GM13976 (cell line): ENCODE measurements at regions not wholly inside any gene's neighbourhood (a gene's known extent, or its start where the extent isn't known, plus 50 kb on each side); places are given as distances from the start of the nearest gene placed in this dataset.

Source experiments
- DNase-seq: peaks from one replicate; pipeline ENCODE4 v3.0.0; 2012; ENCODE audit warnings: low spot score
- in situ Hi-C: fragments of 300-500 bp; cut with MboI; formaldehyde crosslinking; loops from one replicate; pipeline ENCODE4 v1.12.0; 2022; ENCODE audit warnings: low sequenced_read_pairs, mixed read lengths, inconsistent platforms; ENCODE audit not compliant: unreplicated experiment
- TF ChIP-seq, protein P1 (sequence below): IDR thresholded peaks from 2 replicates; pipeline ENCODE4 v1.5.1; 2012; ENCODE audit warnings: borderline replicate concordance, mild to moderate bottlenecking; ENCODE audit not compliant: insufficient read depth; ENCODE audit errors: extremely low read depth, missing control alignments, control extremely low read depth

- DNase-seq = no peak
- in situ Hi-C loops = no loop called here
- TF ChIP-seq, protein P1, sequence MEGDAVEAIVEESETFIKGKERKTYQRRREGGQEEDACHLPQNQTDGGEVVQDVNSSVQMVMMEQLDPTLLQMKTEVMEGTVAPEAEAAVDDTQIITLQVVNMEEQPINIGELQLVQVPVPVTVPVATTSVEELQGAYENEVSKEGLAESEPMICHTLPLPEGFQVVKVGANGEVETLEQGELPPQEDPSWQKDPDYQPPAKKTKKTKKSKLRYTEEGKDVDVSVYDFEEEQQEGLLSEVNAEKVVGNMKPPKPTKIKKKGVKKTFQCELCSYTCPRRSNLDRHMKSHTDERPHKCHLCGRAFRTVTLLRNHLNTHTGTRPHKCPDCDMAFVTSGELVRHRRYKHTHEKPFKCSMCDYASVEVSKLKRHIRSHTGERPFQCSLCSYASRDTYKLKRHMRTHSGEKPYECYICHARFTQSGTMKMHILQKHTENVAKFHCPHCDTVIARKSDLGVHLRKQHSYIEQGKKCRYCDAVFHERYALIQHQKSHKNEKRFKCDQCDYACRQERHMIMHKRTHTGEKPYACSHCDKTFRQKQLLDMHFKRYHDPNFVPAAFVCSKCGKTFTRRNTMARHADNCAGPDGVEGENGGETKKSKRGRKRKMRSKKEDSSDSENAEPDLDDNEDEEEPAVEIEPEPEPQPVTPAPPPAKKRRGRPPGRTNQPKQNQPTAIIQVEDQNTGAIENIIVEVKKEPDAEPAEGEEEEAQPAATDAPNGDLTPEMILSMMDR = no peak
These were observed 325.1 kb upstream of the KCNJ16 start for GRCh38 chr17:69749911-69750310.

- in situ Hi-C loops = no loop called here
- DNase-seq = no peak
- TF ChIP-seq, protein P1 = no peak
These were observed 317.2 kb upstream of the KCNJ16 start for GRCh38 chr17:69757688-69758430.

DNA sequence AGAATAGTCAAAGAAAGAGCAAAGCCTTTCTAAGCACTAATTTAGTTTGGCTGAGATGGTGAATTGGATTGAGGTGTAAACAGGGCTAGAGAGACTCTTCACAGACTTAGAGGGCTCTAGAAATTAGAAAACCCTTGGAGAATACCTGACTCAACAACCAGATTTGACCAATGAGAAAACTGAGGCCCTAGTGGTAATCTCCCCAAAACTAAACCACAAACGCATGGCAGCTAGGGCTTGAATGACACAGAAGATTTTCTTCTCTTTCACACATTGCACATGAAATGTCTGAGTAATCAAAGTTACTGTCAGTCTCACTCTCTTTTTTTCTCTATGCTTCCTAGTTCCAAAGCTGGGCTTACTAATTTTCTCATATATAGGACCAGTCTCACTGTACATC lies 314.5 kb upstream of the KCNJ16 start:
- in situ Hi-C loops = no loop called here
- TF ChIP-seq, protein P1 = no peak
- DNase-seq = no peak

GRCh38 chr17:69761011-69761410 lies 314.0 kb upstream of the KCNJ16 start:
- in situ Hi-C loops = no loop called here
- no peak for DNase-seq
- TF ChIP-seq, protein P1 = no peak

DNA sequence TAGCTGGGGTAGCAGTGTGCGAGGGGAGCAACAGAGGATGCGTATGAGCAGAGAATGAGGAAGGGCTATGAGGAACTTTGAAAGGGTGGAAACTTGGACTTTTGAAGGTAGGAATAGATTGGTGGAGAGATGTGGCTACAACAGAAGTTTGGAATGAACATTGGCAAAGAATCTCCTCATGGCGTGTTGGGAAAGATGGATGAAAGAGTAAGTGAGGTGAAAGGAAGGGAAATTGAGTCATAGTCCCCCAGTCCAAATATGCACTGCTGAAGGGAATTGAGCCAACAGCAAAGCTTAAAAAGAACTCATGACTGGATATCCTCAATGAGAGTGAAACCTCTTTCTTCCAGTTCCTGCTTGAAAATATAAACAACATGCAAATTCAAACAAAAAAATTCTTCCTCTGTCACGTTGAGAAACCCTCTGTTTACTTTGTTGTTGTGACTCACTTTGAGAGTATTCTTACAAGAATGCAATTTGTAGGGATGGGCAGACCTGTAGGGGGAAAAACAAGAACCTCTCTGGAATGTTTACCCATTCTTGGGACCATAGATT lies 313.2 kb upstream of the KCNJ16 start:
- in situ Hi-C loops = no loop called here
- no peak for DNase-seq
- TF ChIP-seq, protein P1 = no peak

- DNase-seq = no peak
- in situ Hi-C loops = no loop called here
- TF ChIP-seq, protein P1 = no peak
These were observed 312.7 kb upstream of the KCNJ16 start for GRCh38 chr17:69762359-69762758.
